ENCODE measurements at regions not wholly inside any gene's neighbourhood (a gene's known extent, or its start where the extent isn't known, plus 50 kb on each side); places are given as distances from the start of the nearest gene placed in this dataset.
A peak's percentile ranks its signal among the peaks of the same experiment; 100 is the strongest.

DNA sequence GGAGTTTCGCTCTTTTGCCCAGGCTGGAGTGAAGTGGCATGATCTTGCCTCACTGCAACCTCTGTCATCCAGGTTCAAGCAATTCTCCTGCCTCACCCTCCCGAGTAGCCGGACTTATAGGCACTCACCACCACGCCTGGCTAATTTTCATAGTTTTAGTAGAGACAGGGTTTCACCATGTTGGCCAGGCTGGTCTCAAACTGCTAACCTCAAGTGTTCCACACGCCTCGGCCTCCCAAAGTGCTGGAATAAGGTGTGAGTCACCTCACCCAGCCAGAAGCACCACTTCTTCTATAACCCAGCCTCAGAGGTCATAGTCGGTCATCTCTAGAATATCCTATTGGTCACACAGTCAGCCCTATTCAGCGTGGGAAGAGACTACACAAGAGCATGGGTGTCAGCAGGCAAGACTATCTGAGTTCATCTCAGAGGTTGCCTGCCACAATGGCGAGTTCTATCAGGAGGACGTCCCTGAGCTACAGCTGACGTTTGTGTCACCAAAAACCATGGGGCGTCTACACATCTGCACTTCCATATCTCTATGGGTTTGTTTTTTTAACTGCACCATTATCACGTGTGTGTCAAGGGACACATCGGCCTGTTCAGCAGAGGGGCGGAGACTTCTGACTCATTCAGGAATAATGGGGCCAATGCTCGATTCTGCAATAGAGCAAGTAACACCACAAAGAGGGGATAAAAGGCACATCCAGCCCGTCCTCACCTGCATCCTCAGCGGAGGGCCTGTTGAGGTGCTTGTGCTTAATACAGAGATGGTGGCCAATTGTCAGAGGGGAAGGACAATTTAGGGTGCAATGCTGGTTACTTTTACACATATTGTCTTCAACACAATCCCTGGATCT is 256.3 kb upstream of the IRF2BP2 start (continued):
- TF ChIP-seq, protein P1, sequence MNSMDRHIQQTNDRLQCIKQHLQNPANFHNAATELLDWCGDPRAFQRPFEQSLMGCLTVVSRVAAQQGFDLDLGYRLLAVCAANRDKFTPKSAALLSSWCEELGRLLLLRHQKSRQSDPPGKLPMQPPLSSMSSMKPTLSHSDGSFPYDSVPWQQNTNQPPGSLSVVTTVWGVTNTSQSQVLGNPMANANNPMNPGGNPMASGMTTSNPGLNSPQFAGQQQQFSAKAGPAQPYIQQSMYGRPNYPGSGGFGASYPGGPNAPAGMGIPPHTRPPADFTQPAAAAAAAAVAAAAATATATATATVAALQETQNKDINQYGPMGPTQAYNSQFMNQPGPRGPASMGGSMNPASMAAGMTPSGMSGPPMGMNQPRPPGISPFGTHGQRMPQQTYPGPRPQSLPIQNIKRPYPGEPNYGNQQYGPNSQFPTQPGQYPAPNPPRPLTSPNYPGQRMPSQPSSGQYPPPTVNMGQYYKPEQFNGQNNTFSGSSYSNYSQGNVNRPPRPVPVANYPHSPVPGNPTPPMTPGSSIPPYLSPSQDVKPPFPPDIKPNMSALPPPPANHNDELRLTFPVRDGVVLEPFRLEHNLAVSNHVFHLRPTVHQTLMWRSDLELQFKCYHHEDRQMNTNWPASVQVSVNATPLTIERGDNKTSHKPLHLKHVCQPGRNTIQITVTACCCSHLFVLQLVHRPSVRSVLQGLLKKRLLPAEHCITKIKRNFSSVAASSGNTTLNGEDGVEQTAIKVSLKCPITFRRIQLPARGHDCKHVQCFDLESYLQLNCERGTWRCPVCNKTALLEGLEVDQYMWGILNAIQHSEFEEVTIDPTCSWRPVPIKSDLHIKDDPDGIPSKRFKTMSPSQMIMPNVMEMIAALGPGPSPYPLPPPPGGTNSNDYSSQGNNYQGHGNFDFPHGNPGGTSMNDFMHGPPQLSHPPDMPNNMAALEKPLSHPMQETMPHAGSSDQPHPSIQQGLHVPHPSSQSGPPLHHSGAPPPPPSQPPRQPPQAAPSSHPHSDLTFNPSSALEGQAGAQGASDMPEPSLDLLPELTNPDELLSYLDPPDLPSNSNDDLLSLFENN (IDR thresholded peaks at IDR 0.05; ENCODE audit: low read depth in 2 of 2, low read length in 2 of 2), result 0 out of 4 replicates have a peak, but pooled peaks of 1 of the 2 experiments have one; percentile 12
- TF ChIP-seq, protein P2, sequence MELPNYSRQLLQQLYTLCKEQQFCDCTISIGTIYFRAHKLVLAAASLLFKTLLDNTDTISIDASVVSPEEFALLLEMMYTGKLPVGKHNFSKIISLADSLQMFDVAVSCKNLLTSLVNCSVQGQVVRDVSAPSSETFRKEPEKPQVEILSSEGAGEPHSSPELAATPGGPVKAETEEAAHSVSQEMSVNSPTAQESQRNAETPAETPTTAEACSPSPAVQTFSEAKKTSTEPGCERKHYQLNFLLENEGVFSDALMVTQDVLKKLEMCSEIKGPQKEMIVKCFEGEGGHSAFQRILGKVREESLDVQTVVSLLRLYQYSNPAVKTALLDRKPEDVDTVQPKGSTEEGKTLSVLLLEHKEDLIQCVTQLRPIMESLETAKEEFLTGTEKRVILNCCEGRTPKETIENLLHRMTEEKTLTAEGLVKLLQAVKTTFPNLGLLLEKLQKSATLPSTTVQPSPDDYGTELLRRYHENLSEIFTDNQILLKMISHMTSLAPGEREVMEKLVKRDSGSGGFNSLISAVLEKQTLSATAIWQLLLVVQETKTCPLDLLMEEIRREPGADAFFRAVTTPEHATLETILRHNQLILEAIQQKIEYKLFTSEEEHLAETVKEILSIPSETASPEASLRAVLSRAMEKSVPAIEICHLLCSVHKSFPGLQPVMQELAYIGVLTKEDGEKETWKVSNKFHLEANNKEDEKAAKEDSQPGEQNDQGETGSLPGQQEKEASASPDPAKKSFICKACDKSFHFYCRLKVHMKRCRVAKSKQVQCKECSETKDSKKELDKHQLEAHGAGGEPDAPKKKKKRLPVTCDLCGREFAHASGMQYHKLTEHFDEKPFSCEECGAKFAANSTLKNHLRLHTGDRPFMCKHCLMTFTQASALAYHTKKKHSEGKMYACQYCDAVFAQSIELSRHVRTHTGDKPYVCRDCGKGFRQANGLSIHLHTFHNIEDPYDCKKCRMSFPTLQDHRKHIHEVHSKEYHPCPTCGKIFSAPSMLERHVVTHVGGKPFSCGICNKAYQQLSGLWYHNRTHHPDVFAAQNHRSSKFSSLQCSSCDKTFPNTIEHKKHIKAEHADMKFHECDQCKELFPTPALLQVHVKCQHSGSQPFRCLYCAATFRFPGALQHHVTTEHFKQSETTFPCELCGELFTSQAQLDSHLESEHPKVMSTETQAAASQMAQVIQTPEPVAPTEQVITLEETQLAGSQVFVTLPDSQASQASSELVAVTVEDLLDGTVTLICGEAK (IDR thresholded peaks at IDR 0.05), result peak; percentile 42; the same call in 1 of the 2 replicates
- TF ChIP-seq, protein P2 (CRISPR knock-in tag; IDR thresholded peaks at IDR 0.05), result no peak
- TF ChIP-seq HDGF (IDR thresholded peaks at IDR 0.05) (no peak; the same call in 1 of the 2 replicates), ADNP (tag; IDR thresholded peaks at IDR 0.05) (peak; percentile 84), ZNF561 (CRISPR knock-in tag; conservative IDR thresholded peaks at IDR 0.05) (no peak), PTBP1 (IDR thresholded peaks at IDR 0.05; ENCODE audit: low read depth, low read length) (no peak), HDAC8 (tag; IDR thresholded peaks at IDR 0.05) (peak; percentile 73; the same call in 1 of the 2 replicates), ZNF79 (CRISPR knock-in tag; IDR thresholded peaks at IDR 0.05; ENCODE audit: low read depth) (no peak), ATF2 (CRISPR knock-in tag; IDR thresholded peaks at IDR 0.05) (no peak), ZNF134 (CRISPR knock-in tag; conservative IDR thresholded peaks at IDR 0.05) (no peak)
- TF ChIP-seq, protein P3, sequence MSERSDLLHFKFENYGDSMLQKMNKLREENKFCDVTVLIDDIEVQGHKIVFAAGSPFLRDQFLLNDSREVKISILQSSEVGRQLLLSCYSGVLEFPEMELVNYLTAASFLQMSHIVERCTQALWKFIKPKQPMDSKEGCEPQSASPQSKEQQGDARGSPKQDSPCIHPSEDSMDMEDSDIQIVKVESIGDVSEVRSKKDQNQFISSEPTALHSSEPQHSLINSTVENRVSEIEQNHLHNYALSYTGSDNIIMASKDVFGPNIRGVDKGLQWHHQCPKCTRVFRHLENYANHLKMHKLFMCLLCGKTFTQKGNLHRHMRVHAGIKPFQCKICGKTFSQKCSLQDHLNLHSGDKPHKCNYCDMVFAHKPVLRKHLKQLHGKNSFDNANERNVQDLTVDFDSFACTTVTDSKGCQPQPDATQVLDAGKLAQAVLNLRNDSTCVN (CRISPR knock-in tag; IDR thresholded peaks at IDR 0.05), result no peak

All from K562 (cell line).